K562 (cell line): ENCODE measurements at regions not wholly inside any gene's neighbourhood (a gene's known extent, or its start where the extent isn't known, plus 50 kb on each side); places are given as distances from the start of the nearest gene placed in this dataset.

Experiments
- ATAC-seq: fragments of 200-7000 bp; cut with Tn5 transposase; 3 replicates; pipeline ENCODE4 v1.9.1; 2020; ENCODE audit warnings: moderate library complexity
- BruUV-seq: library from RNA; stranded (reverse); fragments of 400-500 nt; replicated peaks from 2 replicates; lab custom pipeline; 2021; lab: Mats Ljungman, UMichigan
- CTCF ChIA-PET: fragments of 300-600 bp; formaldehyde crosslinking; extraction: SDS; loops from one replicate; lab custom pipeline; 2021; ENCODE audit warnings: low intra/inter-chr PET ratio; lab: Yijun Ruan, JAX
- POLR2A ChIA-PET: fragments of 300-600, 350-650 bp; sonication (Branson Sonifier 250); formaldehyde crosslinking; extraction: SDS; loops from one replicate; lab custom pipeline; 2021; ENCODE audit warnings: antibody characterized with exemption, inconsistent platforms; lab: Yijun Ruan, JAX
- DNase-seq, 4 experiments: peaks; one replicate each; pipeline versions ENCODE4 v3.0.0 to v3.0.0-alpha.2; 2011 to 2018; ENCODE audit warnings: low spot score in 3 of 4, mixed read lengths in 3 of 4; ENCODE audit errors: extremely low read depth in 1 of 4
- FAIRE-seq: peaks from 2 replicates; lab custom pipeline; 2011; peaks lifted over from hg19 to GRCh38; lab: Jason Lieb, UNC
- H2AFZ ChIP-seq: 2 replicates; pipeline ENCODE4 v1.6.0; 2011; ENCODE audit warnings: low read depth, low read length, control low read depth, inconsistent platforms
- H3K27ac ChIP-seq: fragments of 200-600 bp; 3 replicates; pipeline ENCODE4 v1.8.0; 2011; ENCODE audit warnings: low read depth, mild to moderate bottlenecking, control low read depth, inconsistent platforms, low read length, moderate library complexity, mixed read lengths; ENCODE audit errors: extremely low read depth
- H3K27me3 ChIP-seq, 2 experiments: fragments of 300-600 bp in 1 of 2; 2 replicates in 1 of 2; 3 replicates in 1 of 2; pipeline versions ENCODE4 v1.6.0 to v1.8.0; 2011; ENCODE audit warnings: inconsistent platforms in 2 of 2, low read length in 2 of 2, mild to moderate bottlenecking in 1 of 2, mixed read lengths in 1 of 2, moderate library complexity in 1 of 2; ENCODE audit not compliant: control insufficient read depth in 2 of 2, insufficient read depth in 2 of 2
- H3K36me3 ChIP-seq: fragments of 300-600 bp; 3 replicates; pipeline ENCODE4 v1.8.0; 2011; ENCODE audit warnings: mild to moderate bottlenecking, low read length, inconsistent platforms; ENCODE audit not compliant: control insufficient read depth, insufficient read depth
- H3K4me1 ChIP-seq, 2 experiments: fragments of 200-600 bp in 1 of 2; replicated peaks in 1 of 2; 2 replicates in 1 of 2; 3 replicates in 1 of 2; pipeline versions ENCODE4 v1.5.1 to v1.8.0; 2011; ENCODE audit warnings: inconsistent platforms in 2 of 2, low read length in 2 of 2, mild to moderate bottlenecking in 1 of 2, mixed read lengths in 1 of 2, moderate library complexity in 1 of 2; ENCODE audit not compliant: control insufficient read depth in 2 of 2, insufficient read depth in 2 of 2
- H3K4me2 ChIP-seq: 2 replicates; pipeline ENCODE4 v1.6.1; 2011; ENCODE audit warnings: low read length, control low read depth, inconsistent platforms, mixed read lengths; ENCODE audit not compliant: insufficient read depth
- H3K4me3 ChIP-seq: fragments of 200-600 bp; sonication (generic), shearing (Covaris generic); 2 replicates; pipeline ENCODE4 v1.5.1; 2016; ENCODE audit warnings: control low read depth, inconsistent platforms
- H3K79me2 ChIP-seq: fragments of 200-600 bp; 3 replicates; pipeline ENCODE4 v1.8.0; 2011; ENCODE audit warnings: low read length, inconsistent platforms; ENCODE audit not compliant: control insufficient read depth, insufficient read depth
- H3K9ac ChIP-seq, 2 experiments: 2 replicates each; pipeline versions ENCODE4 v1.6.0 to v1.6.1; 2011; ENCODE audit warnings: low read depth in 2 of 2, low read length in 2 of 2, control low read depth in 1 of 2, inconsistent platforms in 1 of 2, mild to moderate bottlenecking in 1 of 2, mixed read lengths in 1 of 2; ENCODE audit not compliant: insufficient read depth in 1 of 2
- H3K9me1 ChIP-seq: one replicate; pipeline ENCODE4 v1.6.0; 2011; ENCODE audit warnings: inconsistent platforms, mild to moderate bottlenecking, low read length, moderate library complexity; ENCODE audit not compliant: control insufficient read depth, insufficient read depth
- H3K9me3 ChIP-seq: replicated peaks from 2 replicates; pipeline ENCODE4 v1.5.1; 2011; ENCODE audit warnings: low read depth, low read length, inconsistent platforms; ENCODE audit not compliant: control insufficient read depth, insufficient read depth
- H4K20me1 ChIP-seq: replicated peaks from 2 replicates; pipeline ENCODE4 v1.6.1; 2011; ENCODE audit warnings: low read length, inconsistent platforms, mixed read lengths; ENCODE audit not compliant: control insufficient read depth, insufficient read depth
- CTBP1 ChIP-seq: fragments of 450-650 bp; IDR thresholded peaks from 2 replicates; pipeline ENCODE4 v1.6.1; 2016; ENCODE audit warnings: borderline replicate concordance
- HDAC3 ChIP-seq: fragments of 450-650 bp; IDR thresholded peaks from 2 replicates; pipeline ENCODE4 v1.6.1; 2018; ENCODE audit warnings: borderline replicate concordance, mild to moderate bottlenecking, moderate library complexity; ENCODE audit not compliant: partially characterized antibody
- YY1 ChIP-seq, 3 experiments: IDR thresholded peaks; 2 replicates each; pipeline ENCODE4 v1.6.1; 2011; ENCODE audit warnings: low read length in 2 of 3, mild to moderate bottlenecking in 2 of 3, moderate library complexity in 2 of 3, borderline replicate concordance in 1 of 3, control low read depth in 1 of 3, low read depth in 1 of 3; ENCODE audit not compliant: insufficient read depth in 3 of 3, insufficient replicate concordance in 2 of 3, control insufficient read depth in 1 of 3, insufficient read length in 1 of 3; ENCODE audit errors: extremely low read depth in 1 of 3
- ZBTB7A ChIP-seq: IDR thresholded peaks from 2 replicates; pipeline ENCODE4 v1.6.1; 2011; ENCODE audit warnings: low read depth, mild to moderate bottlenecking, low read length, moderate library complexity, borderline replicate concordance; ENCODE audit not compliant: control insufficient read depth
- WGBS: fragments of 100-300 bp; shearing (Covaris generic); methylation state at CpG from one replicate; pipeline ENCODE4 v1.1.6; 2016; ENCODE audit warnings: low coverage, mixed read lengths; ENCODE audit not compliant: insufficient coverage; ENCODE audit errors: missing lambda C conversion rate; 5-methylcytosine and 5-hydroxymethylcytosine counted together
- in situ Hi-C: fragments of 300-500 bp; cut with MboI; formaldehyde crosslinking; loops from 4 replicates; pipeline ENCODE4 v1.15.0; 2018; ENCODE audit warnings: inconsistent platforms, mixed read lengths
- intact Hi-C: fragments of 100-400 bp; cut with micrococcal nuclease; formaldehyde crosslinking; loops from 2 replicates; pipeline ENCODE4 v1.14.2; 2022

DNA sequence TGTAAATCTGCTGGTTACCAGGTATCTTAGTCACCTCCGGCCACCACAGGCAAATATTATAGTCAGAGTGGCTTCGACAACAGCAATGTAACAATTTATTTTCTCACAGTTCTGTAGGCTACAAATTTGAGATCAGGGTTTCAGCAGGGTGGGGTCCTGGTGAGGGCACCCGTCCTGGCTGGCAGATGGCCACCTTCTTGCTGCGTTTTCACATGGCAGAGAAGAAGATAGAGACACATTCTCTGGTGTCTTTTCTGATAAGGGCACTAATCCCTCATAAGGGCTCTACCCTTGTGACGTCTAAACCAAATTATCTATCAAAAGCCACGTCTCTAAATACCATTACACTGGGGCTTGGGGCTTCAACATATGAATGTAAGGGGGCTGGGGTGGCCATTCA is 843.2 kb upstream of the FANCL start:
- no TSS peak for BruUV-seq
- no peaks in the 10 kb centered on the region for H3K36me3 ChIP-seq
- no peaks in the 10 kb centered on the region for H4K20me1 ChIP-seq
- no peaks in the 10 kb centered on the region for H3K27me3 ChIP-seq
- intact Hi-C loops (loop anchor here (10.0 kb wide), 1 partner anchor 60 kb away; no protein-coding TSS in a partner anchor), in situ Hi-C loops (no loop called here)
- no peak overlapping the region for H2AFZ ChIP-seq
- no peaks in the 10 kb centered on the region for H3K79me2 ChIP-seq
- no peaks in the 10 kb centered on the region for H3K4me1 ChIP-seq
- H3K4me2 ChIP-seq, result no peak overlapping the region
- no peak for FAIRE-seq
- under 1% methylated on average over 6 of the region's 6 CpGs for WGBS
- no peak for DNase-seq
- H3K4me3 ChIP-seq, result no peak overlapping the region
- H3K27ac ChIP-seq, result no peak overlapping the region
- ATAC-seq, result no peak
- ChIA-PET CTCF (no interaction called here), POLR2A (interaction anchor here (0.6 kb wide), 1 partner anchor 38 kb away, joined by 4 read pairs; no protein-coding TSS in a partner anchor)
- H3K9ac ChIP-seq, result no peak overlapping the region
- no peaks in the 10 kb centered on the region for H3K9me1 ChIP-seq
- TF ChIP-seq YY1 (IDR thresholded peaks at IDR 0.05; ENCODE audit: borderline replicate concordance in 1 of 3, control insufficient read depth in 1 of 3, extremely low read depth in 1 of 3, insufficient read depth in 3 of 3, insufficient read length in 1 of 3, insufficient replicate concordance in 2 of 3, low read depth in 1 of 3, low read length in 2 of 3) (no peak), HDAC3 (no peak), ZBTB7A (no peak), CTBP1 (no peak)
- no peaks in the 10 kb centered on the region for H3K9me3 ChIP-seq
